Putamen (tissue), 1 donor: ENCODE measurements at regions not wholly inside any gene's neighbourhood (a gene's known extent, or its start where the extent isn't known, plus 50 kb on each side); places are given as distances from the start of the nearest gene placed in this dataset.

Experiments used
- DNase-seq: peaks from one replicate; pipeline ENCODE4 v3.0.0-alpha.2; 2016; ENCODE audit warnings: low spot score

- no peak for DNase-seq
These were observed 50.4 kb upstream of the CTNNB1 start for GRCh38 chr3:41148901-41149300.
